AG09309 (cell line): ENCODE measurements at regions not wholly inside any gene's neighbourhood (a gene's known extent, or its start where the extent isn't known, plus 50 kb on each side); places are given as distances from the start of the nearest gene placed in this dataset.
"Not testable (repeated sequence)": the region's sequence is repeated elsewhere in the genome, so short reads cannot be mapped to it uniquely, and the experiment has no call there.

ENCODE experiments used
- DNase-seq: peaks from one replicate; pipeline ENCODE4 v3.0.0-alpha.2; 2010; ENCODE audit warnings: low read depth
- H3K4me3 ChIP-seq: 2 replicates; pipeline ENCODE4 v1.5.1; 2011; ENCODE audit warnings: mild to moderate bottlenecking, low read depth, low read length, moderate library complexity; ENCODE audit not compliant: control insufficient read depth
- TF ChIP-seq, protein P1 (sequence below): IDR thresholded peaks from 2 replicates; pipeline ENCODE4 v1.5.1; 2011; ENCODE audit warnings: mild to moderate bottlenecking, low read depth, low read length, inconsistent platforms; ENCODE audit not compliant: insufficient read depth, control insufficient read depth; ENCODE audit errors: missing control alignments

DNA sequence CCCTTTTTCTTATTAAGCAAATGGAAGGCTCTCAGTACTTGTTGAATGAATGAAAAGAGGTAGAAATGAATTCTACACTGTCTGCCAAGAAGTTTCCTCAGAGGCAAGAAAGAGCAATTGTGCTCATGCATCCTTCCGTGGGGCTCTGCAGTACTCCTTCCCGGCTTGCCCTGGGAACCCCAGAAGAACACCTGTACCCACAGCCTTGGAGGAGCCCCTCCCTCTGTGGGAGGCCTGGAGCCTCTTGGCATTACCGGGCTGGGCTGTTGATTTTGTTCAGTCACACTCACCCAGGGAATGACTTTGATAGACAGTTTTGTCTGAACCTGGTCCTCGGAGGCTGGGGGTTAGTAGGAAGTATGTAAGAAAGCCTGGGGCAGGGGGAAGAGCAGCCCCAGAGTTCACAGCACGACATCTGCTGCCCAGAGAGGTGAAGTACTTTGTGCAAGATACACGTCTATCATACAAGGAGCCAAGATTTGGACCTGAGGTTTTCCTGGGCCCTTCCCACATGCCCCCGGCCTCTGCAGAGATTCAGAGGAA lies 134.8 kb upstream of the GDF10 start:
- no peak overlapping the region for H3K4me3 ChIP-seq
- TF ChIP-seq, protein P1, sequence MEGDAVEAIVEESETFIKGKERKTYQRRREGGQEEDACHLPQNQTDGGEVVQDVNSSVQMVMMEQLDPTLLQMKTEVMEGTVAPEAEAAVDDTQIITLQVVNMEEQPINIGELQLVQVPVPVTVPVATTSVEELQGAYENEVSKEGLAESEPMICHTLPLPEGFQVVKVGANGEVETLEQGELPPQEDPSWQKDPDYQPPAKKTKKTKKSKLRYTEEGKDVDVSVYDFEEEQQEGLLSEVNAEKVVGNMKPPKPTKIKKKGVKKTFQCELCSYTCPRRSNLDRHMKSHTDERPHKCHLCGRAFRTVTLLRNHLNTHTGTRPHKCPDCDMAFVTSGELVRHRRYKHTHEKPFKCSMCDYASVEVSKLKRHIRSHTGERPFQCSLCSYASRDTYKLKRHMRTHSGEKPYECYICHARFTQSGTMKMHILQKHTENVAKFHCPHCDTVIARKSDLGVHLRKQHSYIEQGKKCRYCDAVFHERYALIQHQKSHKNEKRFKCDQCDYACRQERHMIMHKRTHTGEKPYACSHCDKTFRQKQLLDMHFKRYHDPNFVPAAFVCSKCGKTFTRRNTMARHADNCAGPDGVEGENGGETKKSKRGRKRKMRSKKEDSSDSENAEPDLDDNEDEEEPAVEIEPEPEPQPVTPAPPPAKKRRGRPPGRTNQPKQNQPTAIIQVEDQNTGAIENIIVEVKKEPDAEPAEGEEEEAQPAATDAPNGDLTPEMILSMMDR: no peak

DNA sequence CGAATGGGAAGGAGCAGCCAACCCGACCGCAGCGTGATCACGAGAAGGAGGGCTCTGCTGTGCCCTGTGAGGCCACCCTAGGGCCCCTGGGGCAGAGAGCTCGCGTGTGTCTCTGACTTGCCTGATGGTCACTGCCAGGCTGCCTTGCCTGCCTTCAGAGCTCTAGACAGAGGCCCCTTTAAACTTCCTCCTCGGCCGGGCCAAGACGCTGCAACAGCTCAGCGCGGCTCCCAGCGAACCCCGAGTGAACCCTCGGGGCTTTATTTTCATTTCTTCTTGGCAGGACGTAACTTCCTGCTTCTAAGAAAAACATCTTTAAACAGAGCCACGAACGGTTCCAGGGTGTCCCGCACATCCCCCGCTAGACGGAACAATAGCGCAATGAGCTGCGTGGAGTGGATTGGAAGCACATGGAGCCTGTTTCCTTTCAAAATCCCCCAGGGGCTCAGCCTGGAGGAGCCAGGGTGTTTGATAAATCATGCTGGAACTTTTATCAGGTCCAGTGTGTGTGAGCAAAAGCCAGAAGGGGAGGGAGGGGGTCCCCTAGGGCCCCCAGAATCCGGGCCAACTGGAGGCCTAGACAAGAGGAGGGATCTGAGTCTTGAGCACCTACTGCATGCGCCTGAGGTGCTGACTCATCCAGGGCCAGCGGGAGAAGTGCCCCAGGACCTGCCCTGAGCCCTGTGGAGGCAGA lies 134.1 kb upstream of the GDF10 start:
- TF ChIP-seq, protein P1: no peak
- no peak for DNase-seq

More for the DNA sequence above, 134.8 kb upstream of the GDF10 start:
- no peak for DNase-seq

DNA sequence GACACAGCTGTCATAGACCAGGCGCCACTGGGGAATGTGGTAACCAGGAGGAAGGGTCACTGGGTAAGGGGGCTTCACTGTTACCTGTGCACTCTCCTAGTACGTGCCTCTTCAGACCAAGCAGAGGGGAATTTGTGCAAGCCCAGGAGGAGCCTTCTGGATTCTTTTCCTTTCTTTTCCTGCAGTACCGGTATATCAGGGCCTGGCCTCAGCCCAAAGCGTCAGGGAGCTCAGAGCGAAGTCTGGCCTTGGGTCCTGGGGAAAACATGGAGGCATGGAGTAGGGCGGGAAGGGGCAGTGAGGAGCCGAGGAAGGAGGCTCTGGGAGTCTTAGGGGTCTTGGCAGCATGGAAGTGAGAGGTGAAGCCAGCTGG lies 133.6 kb upstream of the GDF10 start:
- DNase-seq: no peak
- TF ChIP-seq, protein P1: no peak
- H3K4me3 ChIP-seq: no peak overlapping the region

More for the DNA sequence above, 134.1 kb upstream of the GDF10 start:
- H3K4me3 ChIP-seq: no peak overlapping the region

DNA sequence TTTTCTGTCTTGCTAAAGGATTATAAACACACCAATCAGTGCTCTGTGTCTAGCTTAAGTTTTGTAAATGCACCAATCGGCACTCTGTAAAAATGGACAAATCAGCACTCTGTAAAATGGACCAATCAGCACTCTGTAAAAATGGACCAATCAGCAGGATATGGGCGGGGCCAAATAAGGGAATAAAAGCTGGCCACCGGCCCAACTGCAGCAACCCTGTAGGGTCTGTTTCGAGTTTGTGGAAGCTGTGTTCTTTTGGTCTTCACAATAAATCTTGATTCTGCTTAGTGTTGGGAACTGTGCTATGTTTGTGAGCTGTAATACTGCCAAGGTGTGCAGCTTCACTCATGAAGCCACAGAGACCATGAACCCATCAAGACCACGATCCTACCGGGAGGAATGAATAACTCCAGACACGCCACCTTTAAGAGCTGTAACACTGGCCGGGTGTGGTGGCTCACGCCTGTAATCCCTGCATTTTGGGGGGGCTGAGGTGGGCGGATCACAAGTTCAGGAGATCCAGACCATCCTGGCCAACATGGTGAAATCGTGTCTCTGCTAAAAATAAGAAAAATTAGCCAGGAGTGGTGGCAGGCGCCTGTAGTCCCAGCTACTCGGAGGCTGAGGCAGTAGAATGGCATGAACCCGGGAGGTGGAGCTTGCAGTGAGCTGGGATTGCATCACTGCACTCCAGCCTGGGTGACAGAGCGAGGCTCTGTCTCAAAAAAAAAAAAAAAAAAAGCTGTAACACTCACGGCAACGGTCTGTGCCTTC lies 133.0 kb upstream of the GDF10 start:
- not testable (repeated sequence) for DNase-seq
- peak overlapping the region; percentile 7; the same call in 1 of the 2 replicates for H3K4me3 ChIP-seq

DNA sequence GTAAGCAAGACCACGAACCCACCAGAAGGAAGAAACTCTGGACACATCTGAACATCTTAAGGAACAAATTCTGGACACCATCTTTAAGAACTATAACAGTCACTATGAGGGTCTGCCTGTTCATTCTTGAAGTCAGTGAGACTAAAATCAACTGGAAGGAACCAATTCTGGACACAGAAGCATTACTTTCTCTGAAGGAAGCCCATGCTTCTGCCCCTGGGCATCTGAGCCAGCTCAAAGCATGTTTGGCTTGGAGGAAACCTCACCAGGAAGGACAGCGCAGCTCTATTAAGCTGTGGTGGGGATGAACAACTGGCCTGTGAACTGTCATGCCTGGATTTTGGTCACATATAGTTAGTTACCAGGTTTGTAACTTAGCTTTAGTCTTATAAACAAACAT lies 132.4 kb upstream of the GDF10 start:
- no peak for DNase-seq
- no peak overlapping the region for H3K4me3 ChIP-seq
- TF ChIP-seq, protein P1: no peak

DNA sequence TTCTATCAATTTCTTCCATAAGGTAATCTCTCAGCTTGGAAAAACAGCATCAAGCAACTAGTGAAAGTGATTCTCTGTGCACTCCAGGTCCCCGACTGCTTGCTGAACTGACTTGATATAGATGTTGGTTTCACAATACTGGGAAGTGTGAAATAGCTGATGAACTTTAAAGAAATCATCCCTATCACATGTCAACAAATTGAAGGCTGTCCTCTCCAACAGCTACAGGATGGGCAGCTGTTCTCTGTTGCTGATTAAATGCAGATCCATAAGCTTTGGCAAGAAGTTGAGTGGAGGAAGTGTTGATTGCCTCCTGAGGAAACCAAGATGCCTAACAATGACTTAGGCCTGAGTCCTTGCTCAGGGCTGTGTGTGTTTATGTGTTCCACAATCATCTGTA lies 130.4 kb upstream of the GDF10 start:
- DNase-seq: no peak
- TF ChIP-seq, protein P1: no peak
- H3K4me3 ChIP-seq: no peak overlapping the region

DNA sequence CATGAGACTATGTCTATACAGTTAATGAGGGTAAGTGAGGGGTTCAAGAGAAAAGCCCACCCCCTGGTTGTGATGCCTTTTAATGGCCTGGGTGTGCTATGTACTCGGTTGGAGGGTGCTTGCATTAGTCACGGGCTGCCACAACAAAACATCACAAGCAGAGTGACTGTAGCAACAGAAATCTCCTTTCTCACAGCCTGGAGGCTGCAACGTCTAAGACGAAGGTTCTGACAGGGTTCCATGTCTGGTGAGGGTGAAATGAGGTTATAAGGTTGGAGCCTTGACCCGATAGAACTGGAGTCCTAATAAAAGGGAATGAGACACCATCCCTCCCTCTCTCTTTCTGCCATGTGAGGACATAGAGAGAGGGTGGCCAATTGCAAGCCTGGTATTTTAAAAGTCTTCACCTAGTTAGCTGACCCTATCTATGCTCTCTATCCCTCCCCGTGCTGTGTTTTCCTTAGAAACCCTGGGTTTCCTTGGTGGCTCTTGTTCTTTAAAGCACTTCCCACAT lies 126.0 kb upstream of the GDF10 start:
- H3K4me3 ChIP-seq: no peak overlapping the region
- DNase-seq: no peak

More for the DNA sequence above, 126.0 kb upstream of the GDF10 start:
- TF ChIP-seq, protein P1: peak; percentile 4
